ENCODE measurements at regions not wholly inside any gene's neighbourhood (a gene's known extent, or its start where the extent isn't known, plus 50 kb on each side); places are given as distances from the start of the nearest gene placed in this dataset.
"Not testable (repeated sequence)": the region's sequence is repeated elsewhere in the genome, so short reads cannot be mapped to it uniquely, and the experiment has no call there.

DNA sequence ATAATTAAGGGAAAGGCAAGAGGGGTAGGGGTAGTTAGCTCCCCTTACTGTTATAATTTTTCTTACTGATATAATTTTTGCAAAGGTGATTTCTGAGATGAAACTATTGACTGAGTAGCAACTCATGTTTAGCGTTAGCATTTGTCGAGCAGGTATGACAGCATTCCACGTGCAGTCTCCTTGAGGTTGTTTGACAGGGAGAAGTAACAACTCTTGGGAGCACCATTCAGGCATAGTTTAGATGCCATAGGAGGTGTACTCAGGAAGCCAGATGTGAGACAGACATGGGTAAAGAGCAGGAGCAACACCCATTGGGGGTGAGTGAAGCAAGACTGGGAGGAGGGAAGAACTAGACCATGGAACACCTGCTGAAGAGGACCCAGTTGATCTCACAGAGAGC is 96.6 kb upstream of the KLF6 start:
- DNase-seq (ENCODE audit: low read depth in 1 of 2, low spot score in 2 of 2): no peak
- Histone ChIP-seq H3K27me3 (replicated peaks) (no peaks in the 10 kb centered on the region), H3K4me1 (replicated peaks) (peaks cover 19% of the 10 kb centered on the region)

DNA sequence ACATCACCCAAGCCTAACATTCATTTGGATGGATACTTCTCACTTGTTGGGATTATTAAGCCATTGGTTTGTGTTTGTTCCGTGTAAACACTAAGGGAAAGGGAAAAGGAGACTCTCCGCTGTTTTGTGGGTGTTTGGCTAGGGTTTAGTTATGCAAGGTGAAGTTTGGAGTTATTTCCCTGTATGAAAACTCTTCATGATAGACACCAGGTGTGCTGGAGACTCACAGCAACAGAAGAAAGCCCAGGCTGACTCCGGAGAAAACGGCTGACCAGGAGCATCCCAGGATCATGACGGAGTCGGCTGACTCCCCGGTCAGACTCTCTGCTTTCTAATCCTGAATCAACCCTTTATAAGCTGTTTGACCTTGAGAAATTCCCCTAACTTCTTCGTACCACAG is 94.1 kb upstream of the KLF6 start:
- Histone ChIP-seq H3K4me3 (no peak overlapping the region), H3K9me3 (replicated peaks) (no peaks in the 10 kb centered on the region), H3K27me3 (replicated peaks) (no peaks in the 10 kb centered on the region), H3K27ac (no peak overlapping the region), H3K36me3 (no peaks in the 10 kb centered on the region), H3K4me1 (replicated peaks) (peaks cover 15% of the 10 kb centered on the region)
- DNase-seq (ENCODE audit: low read depth in 1 of 2, low spot score in 2 of 2): no peak

More for the DNA sequence above, 96.6 kb upstream of the KLF6 start:
- Histone ChIP-seq H3K4me3 (no peak overlapping the region), H3K27ac (no peak overlapping the region), H3K9me3 (replicated peaks) (no peaks in the 10 kb centered on the region), H3K36me3 (no peaks in the 10 kb centered on the region)

DNA sequence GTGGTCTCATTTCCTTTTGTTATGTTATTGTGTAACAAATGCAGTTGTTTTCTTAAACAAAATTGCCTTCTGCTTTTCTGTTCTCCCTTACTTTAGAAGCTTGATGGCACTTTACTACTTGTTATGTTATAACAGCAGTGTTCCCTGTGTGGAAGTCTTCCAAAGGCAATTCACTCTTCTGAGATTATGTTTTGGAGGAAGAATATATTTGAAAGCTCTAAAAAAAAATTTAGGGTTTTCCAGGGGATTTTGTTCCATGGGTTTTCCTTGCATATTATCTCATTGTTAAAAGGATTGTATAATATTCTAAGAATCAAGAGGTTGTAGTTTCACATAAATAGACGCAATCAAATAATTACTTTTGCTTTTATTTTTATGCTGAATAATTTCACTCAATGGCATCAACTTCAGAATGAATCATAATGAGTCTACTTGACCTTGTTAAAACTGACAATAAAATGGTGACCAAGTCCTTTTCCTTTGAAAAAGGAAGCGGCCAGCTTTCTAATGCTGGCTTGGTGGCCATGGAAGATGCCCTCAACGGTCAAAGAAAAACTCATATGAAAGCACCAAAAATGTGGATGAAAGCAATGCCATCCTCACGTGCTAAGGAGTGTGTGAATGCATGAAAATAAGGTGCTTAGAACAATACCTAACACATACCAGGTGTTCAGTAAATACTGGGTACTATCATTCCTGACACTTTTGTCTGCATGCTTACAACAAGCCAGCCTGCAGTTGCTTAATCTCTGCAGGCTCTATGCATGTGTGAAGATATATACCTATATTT is 92.4 kb upstream of the KLF6 start:
- Histone ChIP-seq H3K9me3 (replicated peaks) (no peaks in the 10 kb centered on the region), H3K36me3 (no peaks in the 10 kb centered on the region), H3K27ac (peak overlapping the region; percentile 6; the same call in 1 of the 2 replicates), H3K4me3 (no peak overlapping the region), H3K4me1 (replicated peaks) (peaks cover 15% of the 10 kb centered on the region), H3K27me3 (replicated peaks) (no peaks in the 10 kb centered on the region)
- peak in 1 of 2 experiments; percentile 36 for DNase-seq (ENCODE audit: low read depth in 1 of 2, low spot score in 2 of 2)

DNA sequence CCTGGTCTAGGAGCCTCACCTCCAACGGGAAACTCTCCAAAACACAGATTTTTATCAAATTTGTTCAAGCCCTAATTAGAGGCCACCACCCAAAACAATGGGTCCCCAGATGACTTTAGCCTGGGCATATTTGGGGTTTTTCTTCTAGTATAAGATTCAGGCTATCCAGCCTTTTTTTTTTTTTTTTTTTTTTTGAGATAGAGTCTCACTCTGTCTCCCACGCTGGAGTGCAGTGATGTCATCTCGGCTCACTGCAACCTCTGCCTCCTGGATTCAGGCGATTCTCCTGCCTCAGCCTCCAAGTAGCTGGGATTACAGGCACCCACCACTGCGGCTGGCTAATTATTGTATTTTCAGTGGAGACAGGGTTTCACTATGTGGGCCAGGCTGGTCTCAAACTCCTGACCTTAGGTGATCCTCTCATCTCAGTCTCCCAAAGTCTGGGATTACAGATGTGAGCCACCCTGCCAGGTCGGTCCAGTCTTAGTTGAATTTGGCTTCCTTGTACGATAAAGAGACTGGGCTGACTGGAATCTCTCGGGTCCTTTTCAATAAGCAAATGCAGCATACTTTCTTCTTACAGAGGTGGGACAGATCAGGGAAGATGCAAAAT is 91.4 kb upstream of the KLF6 start:
- Histone ChIP-seq H3K4me1 (replicated peaks) (peaks cover 15% of the 10 kb centered on the region), H3K36me3 (no peaks in the 10 kb centered on the region), H3K4me3 (no peak overlapping the region), H3K9me3 (replicated peaks) (no peaks in the 10 kb centered on the region), H3K27me3 (replicated peaks) (no peaks in the 10 kb centered on the region), H3K27ac (no peak overlapping the region)
- DNase-seq (ENCODE audit: low read depth in 1 of 2, low spot score in 2 of 2): no peak

DNA sequence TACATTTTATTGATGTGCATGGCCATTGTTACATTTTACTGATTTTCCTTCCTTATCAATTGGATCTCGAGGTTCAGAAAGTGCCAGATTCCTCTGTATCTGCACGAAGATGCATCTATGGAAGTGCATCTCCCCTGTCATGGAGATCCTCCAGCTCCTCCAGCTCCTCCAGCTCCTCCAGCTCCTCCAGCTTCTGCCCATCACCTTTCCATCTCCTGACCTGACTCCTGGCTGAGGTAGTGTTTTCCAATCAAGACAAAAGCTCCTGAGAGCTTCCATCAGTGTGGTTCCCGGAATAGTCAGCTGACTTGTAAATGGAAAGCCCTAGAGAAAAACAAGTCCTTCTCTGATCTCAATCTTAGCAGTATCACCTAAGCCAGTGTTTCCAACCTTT is 90.8 kb upstream of the KLF6 start:
- Histone ChIP-seq H3K27ac (no peak overlapping the region), H3K27me3 (replicated peaks) (no peaks in the 10 kb centered on the region), H3K9me3 (replicated peaks) (no peaks in the 10 kb centered on the region), H3K36me3 (no peaks in the 10 kb centered on the region), H3K4me1 (replicated peaks) (peaks cover 15% of the 10 kb centered on the region), H3K4me3 (no peak overlapping the region)
- DNase-seq (ENCODE audit: low read depth in 1 of 2, low spot score in 2 of 2): no peak

DNA sequence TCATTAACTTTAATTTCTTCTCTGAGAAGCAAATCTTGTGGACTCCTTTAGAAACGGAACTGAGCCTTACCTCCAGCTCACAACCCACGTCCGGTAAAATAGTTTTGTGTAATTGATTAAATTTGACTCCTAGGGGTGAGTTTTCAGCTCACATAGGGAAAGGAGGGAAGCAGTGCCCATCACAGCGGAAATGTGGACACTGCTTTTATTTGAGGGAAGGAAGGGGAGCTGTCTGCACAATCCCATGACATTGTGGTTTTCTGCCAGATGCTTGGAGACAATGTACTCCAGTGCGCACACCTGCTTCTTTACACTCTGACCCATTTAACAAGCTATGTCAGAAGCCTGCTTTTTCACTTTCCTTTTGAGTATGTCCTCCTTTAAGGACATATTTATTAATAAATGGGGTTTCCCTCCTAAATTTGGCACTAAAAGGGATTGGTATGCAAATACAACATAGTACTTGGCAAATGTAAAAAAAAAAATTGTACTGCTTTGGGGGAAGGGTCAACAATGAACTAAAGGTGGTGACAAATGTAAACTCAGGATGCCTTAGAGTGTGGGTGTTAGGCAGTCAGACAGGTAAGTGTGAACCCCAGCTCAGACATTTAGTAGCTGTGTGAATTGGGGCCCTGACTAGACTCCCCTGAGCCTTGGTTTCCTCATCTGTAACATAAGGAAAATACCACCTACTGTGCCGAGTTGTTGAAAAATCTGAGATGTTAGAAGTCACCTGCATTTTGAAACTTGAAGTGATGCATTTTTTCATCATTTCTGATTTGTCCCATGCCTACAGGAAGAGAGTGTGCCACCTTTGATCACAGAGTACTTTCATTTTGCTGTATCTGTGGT is 90.2 kb upstream of the KLF6 start:
- Histone ChIP-seq H3K9me3 (replicated peaks) (no peaks in the 10 kb centered on the region), H3K4me1 (replicated peaks) (peaks cover 15% of the 10 kb centered on the region), H3K36me3 (no peaks in the 10 kb centered on the region), H3K27me3 (replicated peaks) (no peaks in the 10 kb centered on the region), H3K27ac (no peak overlapping the region), H3K4me3 (no peak overlapping the region)
- no peak for DNase-seq (ENCODE audit: low read depth in 1 of 2, low spot score in 2 of 2)

DNA sequence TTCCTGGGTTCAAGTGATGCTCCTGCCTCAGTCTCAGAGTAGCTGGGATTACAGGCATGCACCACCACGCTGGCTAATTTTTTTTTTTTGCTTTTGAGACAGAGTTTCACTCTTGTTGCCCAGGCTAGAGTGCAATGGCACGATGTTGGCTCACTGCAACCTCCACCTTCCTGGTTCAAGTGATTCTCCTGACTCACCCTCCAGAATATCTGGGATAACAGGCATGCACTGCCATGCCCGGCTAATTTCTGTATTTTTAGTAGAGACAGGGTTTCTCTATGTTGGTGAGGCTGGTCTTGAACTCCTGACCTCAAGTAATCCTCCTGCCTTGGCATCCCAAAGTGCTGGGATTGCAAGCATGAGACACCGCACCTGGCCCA is 89.6 kb upstream of the KLF6 start:
- H3K36me3 ChIP-seq; H3K9me3 ChIP-seq (replicated peaks); H3K4me3 ChIP-seq; H3K27ac ChIP-seq; H3K27me3 ChIP-seq (replicated peaks); DNase-seq (ENCODE audit: low read depth in 1 of 2, low spot score in 2 of 2): not testable (repeated sequence)
- H3K4me1 ChIP-seq (replicated peaks): peaks cover 15% of the 10 kb centered on the region

DNA sequence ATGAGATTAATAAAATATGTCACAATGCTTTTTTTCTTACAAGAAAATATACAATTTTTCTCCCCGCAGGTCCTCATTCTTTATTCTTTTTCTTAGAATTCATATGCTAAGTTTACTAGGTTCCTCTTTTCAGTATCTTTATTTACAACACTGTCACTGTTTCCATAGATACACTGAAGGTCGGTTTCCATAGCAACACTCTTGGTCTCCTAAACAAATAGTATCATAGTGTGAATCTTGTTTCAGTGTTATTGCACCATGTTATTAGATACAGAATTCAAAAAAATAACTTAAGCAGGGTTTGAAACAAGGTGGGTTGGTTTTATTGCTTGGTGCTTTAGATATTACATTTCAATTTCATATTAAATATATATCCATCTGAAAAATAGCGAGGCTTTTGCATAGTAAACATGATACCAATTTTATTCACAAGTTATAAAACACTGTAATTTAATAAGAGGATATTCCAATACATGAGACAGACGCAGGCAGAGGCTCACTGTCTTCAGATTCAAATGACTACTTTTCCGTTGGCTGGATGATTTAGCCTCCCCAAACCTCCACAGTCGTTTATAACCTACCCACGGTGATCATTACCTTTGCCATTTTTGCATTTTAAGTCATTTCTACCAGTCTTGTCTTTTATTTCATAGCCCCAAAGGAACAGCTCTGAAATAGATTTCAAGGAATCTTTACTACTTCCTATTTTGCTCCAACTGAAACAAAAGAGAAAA is 88.9 kb upstream of the KLF6 start:
- Histone ChIP-seq H3K4me3 (no peak overlapping the region), H3K36me3 (no peaks in the 10 kb centered on the region), H3K4me1 (replicated peaks) (peaks cover 15% of the 10 kb centered on the region), H3K27ac (no peak overlapping the region), H3K27me3 (replicated peaks) (no peaks in the 10 kb centered on the region), H3K9me3 (replicated peaks) (no peaks in the 10 kb centered on the region)
- no peak for DNase-seq (ENCODE audit: low read depth in 1 of 2, low spot score in 2 of 2)

DNA sequence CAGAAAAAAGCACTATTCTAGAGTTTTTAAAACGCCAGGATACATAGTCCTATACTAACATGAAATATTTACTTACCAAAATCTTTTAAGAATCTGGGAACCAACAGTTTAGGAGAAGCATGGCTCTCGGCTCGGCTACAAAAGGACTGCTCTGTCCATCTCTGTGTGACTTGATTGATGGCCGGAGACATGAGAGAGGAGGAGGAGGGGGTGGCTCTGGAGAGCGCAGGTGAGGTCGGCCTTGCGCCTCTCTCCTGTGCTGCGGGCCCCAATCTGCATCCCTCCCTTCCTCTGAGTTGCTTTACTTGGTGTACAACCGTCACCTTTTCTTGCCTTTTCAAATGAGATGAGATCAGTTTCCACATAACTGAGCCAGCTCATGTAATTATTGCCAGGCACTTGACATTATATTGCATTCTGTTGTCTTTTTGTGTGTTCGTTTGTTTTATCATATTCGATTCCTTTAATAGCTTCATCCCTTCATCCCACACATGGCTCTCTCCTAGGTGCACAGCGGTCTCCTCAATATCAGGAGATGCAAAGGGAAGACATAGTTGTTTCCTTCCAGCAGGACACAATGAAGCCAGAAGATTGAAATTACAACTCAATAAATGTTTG is 87.8 kb upstream of the KLF6 start:
- no peak for DNase-seq (ENCODE audit: low read depth in 1 of 2, low spot score in 2 of 2)
- no peaks in the 10 kb centered on the region for H3K9me3 ChIP-seq (replicated peaks)
- H3K36me3 ChIP-seq: no peaks in the 10 kb centered on the region
- no peak overlapping the region for H3K4me3 ChIP-seq
- H3K4me1 ChIP-seq (replicated peaks): peaks cover 11% of the 10 kb centered on the region
- H3K27me3 ChIP-seq (replicated peaks): no peaks in the 10 kb centered on the region
- H3K27ac ChIP-seq: no peak overlapping the region

DNA sequence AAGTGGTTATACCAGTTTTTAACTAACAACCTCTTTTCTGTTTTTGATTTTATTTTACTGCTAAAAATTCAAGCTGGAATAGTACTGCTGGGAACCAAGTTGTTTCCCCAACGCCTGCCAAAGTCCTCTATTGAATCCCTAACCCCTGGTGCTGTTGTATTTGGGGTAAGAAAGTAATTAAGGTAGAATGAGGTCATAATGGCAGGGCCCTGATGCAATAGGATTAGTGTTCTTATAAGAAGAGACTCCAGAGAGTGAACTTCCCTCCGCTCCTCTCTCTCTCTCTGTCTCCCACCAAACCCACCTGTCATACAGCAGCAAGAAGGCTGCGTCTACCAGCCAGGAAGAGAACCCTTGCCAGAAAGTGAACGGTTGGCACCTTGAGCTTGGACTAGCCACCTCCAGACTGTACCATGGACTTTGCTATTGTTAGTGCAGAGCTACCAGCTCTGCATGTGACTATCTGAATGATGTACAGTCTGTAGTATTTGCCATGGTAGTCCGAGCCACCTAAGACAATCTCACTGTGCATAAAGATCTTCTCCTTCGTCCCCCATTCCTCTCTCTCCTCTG is 86.5 kb upstream of the KLF6 start:
- no peaks in the 10 kb centered on the region for H3K9me3 ChIP-seq (replicated peaks)
- no peaks in the 10 kb centered on the region for H3K36me3 ChIP-seq
- H3K4me3 ChIP-seq: no peak overlapping the region
- DNase-seq (ENCODE audit: low read depth in 1 of 2, low spot score in 2 of 2): no peak
- no peaks in the 10 kb centered on the region for H3K27me3 ChIP-seq (replicated peaks)
- H3K27ac ChIP-seq: no peak overlapping the region
- H3K4me1 ChIP-seq (replicated peaks): no peaks in the 10 kb centered on the region

DNA sequence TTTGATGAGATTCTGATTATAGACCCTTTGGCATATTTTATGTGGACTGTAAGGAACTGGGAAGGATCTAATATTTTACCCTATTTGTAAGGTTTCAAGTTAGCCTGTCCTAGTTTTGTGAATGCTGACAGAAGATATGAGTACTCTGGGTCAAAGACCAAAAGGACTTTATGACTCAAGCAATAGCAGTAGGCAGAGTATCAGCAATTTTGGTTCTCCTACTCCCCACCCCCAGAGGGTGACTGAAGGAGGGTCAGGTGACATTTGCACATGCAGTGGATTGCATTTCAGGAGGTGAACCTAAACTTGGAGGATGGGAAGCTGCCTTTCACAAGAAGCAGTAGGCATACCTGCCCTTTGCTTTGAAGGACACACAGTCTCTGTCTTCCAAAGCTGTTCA is 84.0 kb upstream of the KLF6 start:
- H3K27me3 ChIP-seq (replicated peaks): no peaks in the 10 kb centered on the region
- H3K27ac ChIP-seq: no peak overlapping the region
- no peak overlapping the region for H3K4me3 ChIP-seq
- no peaks in the 10 kb centered on the region for H3K9me3 ChIP-seq (replicated peaks)
- no peaks in the 10 kb centered on the region for H3K36me3 ChIP-seq
- no peaks in the 10 kb centered on the region for H3K4me1 ChIP-seq (replicated peaks)
- no peak for DNase-seq (ENCODE audit: low read depth in 1 of 2, low spot score in 2 of 2)

DNA sequence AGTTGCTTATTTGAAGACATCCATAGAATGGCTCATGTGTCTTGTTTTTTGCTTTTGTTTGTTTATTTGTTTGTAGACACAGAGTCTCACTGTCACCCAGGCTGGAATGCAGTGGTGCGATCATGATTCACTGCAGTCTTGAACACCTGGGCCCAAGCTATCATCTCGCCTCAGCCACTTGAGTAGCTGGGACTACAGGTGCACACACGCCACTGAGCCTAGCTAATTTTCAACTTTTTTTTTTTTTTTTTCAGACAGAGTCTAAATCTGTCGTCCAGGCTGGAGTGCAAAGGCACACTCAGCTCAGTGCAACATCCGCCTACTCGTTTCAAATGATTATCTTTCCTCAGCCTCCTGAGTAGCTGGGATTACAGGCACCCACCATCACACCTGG is 83.3 kb upstream of the KLF6 start:
- no peak for DNase-seq (ENCODE audit: low read depth in 1 of 2, low spot score in 2 of 2)
- Histone ChIP-seq H3K27me3 (replicated peaks) (no peaks in the 10 kb centered on the region), H3K9me3 (replicated peaks) (no peaks in the 10 kb centered on the region), H3K4me1 (replicated peaks) (no peaks in the 10 kb centered on the region), H3K36me3 (no peaks in the 10 kb centered on the region), H3K27ac (no peak overlapping the region), H3K4me3 (no peak overlapping the region)
